NCI-H2227 treated with DMSO at 0.1 percent for 48 hours (cell line): ENCODE measurements at regions not wholly inside any gene's neighbourhood (a gene's known extent, or its start where the extent isn't known, plus 50 kb on each side); places are given as distances from the start of the nearest gene placed in this dataset.
"Not testable (repeated sequence)": the region's sequence is repeated elsewhere in the genome, so short reads cannot be mapped to it uniquely, and the experiment has no call there.

Experiments
- DNase-seq: peaks from one replicate; lab custom pipeline; 2025; lab: John Stamatoyannopoulos, UW

DNA sequence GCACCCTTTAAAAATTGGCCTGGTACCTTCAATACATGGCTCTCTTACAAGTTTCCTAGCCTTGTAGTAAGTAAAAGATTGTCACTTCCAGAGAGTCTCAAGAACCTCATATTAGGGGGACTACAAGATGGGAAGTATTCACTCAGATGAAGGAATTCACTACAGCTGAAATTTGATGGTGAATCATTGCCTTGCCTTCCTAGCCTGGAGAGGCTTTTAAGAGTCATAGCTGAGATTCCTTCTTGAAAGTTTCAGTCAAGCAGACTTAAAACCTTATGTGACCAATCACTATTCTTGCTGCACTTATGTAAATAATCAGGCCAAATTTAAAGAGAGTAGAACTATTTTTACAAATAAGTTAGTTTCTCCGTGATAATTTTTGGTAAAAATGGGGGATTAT is 451.6 kb downstream of the TRHDE start:
- DNase-seq, result no peak

DNA sequence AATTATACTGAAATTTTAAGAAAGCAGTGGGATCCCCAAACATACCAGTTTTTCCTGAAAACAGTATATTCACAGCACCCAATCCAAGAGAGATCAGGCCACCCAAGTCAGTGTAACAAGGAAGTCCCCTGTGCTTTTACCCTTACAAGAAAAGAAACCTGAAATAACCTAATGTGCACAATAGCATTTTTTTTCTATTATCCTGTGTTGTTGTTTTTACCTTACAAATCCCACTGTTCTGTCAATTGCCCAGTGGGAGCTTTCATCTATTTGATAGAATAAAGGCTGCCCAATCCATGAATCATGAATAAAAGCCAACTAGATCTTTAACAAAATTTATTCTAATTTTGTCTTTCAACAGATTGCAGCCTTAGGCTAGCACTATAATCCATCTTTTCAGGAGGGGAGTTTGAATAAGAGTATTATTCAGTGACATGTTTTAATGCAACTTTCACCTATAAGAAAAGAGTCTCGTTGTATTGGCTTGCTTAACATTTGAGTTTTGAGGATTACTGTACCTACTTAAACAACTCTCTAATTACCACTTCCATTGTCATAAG is 457.4 kb downstream of the TRHDE start:
- no peak for DNase-seq

DNA sequence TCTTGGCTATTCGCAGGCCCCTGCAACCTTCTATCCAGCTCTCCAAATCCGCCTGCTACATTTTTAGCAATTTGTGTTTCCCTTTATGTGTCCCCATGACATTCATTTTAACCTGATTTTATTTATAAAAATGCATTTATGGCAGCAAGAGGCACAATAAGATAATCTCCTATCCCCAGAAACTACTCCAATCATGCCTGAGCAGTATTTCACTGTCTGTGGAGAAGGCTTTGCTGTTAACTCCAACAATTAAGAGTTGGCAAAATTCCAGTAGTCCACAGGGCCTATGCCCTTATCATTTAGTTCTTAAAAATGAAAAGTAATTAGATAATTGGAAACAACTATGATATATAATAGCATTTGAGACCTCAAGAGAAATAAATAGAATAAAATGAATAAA is 462.4 kb downstream of the TRHDE start:
- DNase-seq, result no peak

DNA sequence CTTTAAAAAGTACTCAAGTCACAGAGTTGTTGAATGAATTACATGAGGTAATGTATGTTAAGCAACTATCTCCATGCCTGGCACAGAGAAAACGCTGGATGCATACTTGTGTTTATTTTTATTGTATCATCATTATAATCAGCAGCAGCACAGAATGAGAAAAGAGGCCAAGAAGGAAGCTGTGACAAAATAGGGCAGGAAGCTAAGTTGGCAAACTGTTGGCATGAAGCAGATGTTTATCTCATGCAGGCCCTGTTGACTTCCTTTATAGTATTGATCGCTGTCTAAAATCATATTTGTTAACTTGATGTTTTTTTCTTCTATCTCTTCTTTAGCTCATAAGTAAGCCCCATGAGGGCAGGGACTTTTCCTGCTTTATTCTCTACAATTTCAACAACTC is 466.6 kb downstream of the TRHDE start:
- no peak for DNase-seq

DNA sequence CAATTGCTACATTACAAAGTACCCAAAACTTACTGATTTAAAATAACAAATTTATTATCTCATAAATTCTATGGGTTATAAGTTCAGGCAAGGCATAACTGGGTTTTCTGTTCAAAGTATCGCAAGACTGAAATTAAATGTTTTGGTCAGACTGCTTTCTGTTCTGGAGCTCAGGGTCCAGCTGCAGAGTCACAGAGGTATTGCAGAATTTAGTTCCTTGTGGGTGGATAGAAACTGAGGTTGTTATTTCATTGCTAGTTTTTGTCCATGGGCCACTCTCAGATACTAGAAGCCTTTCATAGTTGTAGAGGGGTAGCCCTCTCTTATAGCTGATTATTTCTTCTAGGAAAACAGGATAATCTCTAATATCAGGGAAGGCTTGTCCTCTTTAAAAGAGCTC is 467.9 kb downstream of the TRHDE start:
- no peak for DNase-seq

DNA sequence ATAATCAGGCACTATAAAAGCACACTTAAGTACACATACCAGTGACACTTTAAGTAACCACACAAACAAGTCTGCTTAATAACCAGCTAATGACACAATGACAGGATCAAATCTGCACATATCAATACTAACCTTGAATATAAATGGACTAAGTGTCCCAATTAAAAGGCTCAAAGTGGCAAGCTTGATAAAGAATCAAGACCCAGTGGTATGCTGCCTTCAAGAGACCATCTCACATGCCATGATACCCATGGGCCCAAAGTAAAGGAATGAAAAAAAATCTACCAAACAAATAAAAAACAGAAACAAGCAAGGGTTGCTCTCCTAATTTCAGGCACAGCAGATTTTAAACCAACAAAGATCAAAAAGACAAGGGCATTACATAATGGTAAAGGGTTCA is 470.4 kb downstream of the TRHDE start:
- no peak for DNase-seq

DNA sequence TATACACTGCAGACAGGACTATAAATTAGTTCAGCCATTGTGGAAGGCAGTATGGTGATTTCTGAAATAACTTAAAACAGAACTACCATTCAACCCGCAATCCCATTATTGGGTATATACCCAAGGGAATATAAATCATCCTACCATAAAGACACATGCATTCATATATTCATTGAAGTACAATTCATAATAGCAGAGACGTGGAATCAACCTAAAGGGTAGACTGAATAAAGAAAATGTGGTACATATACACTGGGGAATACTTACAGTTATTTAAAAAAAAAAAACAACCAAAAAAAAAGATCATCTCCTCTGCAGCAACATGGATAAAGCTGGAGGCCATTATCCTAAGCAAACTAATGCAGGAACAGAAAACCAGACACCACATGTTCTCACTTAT is 473.9 kb downstream of the TRHDE start:
- DNase-seq, result no peak

DNA sequence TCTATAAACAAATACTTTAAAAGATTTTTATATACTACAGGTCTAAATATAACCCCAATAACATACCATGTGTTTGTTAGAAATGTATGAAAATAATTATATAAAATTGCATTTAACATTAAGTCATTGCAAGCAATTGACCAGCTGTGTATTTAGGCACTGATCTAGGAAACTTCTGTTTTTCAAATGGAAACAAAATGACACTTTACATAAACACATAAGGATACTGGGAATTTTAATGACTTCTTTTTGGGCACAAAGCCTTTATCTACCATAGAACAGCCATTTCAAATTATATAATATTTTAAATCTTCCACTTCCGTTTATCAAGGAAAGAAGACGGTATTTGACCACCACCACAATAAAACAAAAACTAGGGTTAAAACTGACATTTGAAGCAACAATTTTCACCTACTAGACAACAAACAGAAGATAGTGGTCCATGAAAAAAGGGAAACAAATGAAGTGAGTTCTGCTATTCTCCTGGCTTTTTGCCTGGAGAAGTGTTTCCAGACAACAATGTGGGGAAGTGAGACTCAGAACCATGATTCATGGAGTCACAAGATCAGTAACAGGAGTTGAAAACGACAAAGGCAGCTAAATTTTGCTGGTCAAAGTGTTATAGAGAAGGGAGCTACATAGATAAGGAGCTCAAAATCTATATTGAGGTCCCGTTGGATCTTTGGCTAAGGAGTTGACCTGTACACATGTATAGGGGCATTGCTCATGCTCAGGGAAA is 475.1 kb downstream of the TRHDE start:
- no peak for DNase-seq

DNA sequence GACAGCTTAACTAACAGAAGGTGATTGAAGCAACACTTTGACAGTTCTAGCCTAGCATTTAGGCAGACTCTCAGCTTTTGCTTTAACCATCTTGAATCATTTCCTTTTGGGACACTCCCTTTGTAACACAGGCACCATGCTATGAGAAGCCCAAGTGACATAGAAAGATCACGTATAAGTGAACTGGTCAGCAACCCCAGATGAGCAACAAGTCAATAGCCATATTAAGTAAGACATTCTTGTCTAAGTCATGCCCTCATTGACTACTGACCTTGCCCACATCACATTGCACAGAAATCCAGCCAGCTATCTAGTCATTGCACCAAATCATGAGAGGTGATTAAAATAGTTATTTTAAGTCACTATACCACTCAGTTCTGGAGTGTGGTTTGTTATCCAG is 476.8 kb downstream of the TRHDE start:
- no peak for DNase-seq

DNA sequence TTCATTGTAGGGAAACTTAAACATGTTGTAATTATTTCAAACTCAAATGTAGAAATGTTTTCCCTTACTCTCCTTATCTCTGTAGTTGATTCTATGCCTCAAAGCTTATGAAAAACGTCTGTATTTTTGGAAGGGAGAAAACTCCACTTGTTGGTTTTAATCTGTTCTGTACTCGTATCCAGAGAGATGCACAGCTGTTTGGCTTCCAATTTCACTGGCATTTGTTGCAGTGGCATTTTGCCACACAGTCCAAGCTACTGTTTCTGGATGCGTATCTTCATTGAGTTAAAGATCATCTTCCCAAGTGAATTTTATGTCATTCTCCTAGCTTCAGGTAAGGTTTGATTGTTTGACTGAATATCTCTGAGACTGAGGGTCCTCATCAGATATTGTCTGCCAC is 481.4 kb downstream of the TRHDE start:
- DNase-seq, result no peak

DNA sequence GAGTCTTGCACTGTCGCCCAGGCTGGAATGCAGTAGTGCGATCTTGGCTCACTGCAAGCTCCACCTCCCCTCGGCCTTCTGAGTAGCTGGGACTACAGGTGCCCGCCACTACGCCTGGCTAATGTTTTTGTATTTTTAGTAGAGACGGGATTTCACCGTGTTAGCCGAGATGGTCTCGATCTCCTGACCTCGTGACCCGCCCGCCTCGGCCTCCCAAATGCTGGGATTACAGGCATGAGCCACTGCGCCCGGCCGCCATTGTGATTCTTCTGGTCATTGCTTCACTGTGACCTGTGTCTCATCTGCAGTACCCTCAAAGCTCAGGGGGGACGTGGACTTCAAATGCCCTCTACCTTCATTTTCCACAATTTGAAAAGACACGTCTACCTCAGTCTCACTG is 481.9 kb downstream of the TRHDE start:
- DNase-seq, result not testable (repeated sequence)

DNA sequence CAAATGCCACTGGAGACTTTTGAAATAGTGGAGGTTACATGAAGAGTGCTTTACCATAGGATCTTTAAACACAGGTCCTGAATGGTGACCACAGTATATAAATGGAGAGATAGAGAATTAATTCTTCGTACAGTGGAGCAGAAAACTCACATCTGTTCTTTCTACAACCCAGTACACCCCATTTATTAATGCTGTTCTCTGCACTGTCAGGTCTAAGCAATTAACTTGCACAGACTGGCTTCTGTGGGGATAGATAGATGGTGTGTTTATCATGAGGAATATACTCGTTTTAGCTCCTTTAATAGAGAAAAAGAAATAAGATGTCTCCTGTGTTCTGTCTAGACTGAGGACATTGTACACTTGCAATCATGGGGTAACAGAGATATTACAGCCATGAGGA is 494.3 kb downstream of the TRHDE start:
- DNase-seq, result no peak

DNA sequence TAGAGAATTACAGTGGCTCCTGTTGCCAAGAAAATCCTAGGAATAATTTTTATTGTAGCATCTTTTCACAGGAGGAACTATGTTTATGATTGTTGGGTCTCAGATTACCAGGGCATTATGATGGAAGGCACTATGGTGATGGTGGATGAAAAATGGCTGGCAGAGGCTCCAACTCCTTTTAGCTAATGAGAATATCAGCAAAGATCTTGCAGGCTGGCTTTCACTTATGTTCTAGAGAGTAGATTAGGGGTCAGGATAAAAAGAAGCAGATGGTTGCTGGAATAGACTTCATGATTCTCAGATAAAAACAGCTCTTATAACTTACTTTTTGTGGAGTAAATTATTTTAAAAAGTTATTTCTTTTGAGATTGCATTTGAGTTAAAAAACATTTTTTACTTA is 501.9 kb downstream of the TRHDE start:
- DNase-seq, result no peak

DNA sequence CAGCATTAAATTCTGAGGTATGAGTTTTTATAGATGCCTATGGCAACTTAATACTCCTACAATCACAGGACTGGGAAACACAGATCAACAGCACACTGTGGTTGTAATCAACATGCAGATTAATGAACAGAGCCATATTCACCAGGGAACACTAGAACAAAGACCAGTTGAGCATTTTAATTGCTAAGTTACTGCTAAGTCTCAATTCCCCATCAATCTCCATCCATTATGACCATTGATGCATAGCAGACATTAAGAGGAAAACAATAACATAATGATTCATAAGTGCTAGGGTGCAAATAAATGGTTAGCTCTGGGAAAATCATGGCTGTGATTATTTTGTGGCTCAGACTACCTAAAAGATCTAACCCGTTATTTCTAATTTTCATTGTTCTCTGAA is 505.6 kb downstream of the TRHDE start:
- no peak for DNase-seq

DNA sequence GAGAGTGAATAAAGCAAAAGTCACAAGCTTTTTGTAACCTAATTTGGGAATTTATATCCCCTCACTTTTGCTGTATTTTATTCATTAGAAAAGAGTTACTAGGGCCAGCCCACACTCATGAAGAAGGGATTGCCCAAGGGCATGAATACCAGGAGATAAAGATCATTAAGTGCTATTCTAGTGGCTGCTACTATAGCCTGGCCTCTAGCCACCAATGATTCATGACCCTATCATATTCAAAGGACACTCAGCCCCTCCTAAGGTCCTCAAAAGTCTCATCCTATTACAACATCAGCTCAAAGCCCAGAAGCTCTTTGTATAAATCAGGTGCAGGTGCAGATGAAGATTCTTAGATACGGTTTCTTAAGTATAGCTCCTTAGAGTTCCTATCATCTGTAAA is 518.1 kb downstream of the TRHDE start:
- DNase-seq, result no peak

DNA sequence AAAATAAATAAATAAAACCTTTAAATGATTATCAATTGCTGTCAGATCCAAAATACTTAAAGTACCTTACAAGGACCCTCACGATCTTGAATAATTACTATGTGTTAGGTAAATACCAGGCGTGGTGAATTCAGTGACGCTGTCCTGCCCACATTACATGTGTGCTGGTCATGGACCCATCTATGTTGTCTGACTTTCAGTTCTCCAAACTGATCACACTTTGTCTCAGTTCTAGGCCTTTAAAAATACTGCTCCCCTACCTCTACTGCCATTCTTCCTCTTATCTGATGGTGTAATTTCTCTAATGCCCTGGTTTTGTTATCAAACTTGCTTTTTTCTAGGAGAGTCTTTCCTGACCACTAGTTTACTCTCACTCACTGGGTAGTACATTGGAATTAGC is 520.7 kb downstream of the TRHDE start:
- no peak for DNase-seq

DNA sequence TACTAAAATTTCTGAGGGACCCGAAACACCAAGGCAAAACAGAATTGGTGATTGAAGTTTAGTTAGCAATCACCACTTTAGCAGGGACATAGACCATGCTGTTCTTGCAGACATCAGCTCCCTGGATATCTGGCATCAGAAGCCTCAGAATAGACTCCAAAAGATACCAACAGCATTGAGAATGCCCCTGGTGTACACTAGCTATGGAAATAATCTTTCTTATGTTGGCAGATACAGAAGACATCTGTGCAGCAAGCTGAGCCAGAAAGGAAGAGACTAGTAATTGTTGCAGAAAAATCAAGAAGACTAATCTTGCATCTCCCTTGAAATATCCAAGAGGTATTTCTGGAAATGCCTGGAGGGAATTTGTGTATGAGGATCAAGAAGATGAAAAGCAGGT is 521.6 kb downstream of the TRHDE start:
- DNase-seq, result no peak

DNA sequence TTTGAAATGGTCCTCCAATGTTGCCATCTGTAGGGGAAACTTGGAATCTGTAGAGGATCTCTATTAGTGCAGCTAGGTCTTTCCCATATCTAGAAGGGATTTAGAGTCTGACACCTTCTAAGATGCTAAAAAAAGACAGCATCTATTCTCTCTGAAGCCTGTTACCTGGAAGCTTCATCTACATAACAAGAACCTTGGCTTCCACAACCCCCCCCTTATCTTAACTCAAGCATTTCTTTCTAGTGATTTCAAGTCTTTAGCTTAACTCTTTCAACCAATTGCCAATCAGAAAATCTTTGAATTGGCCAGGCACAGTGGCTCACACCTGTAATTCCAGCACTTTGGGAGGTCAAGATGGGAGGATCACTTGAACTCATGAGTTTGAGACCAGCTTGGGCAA is 543.3 kb downstream of the TRHDE start:
- DNase-seq, result no peak

DNA sequence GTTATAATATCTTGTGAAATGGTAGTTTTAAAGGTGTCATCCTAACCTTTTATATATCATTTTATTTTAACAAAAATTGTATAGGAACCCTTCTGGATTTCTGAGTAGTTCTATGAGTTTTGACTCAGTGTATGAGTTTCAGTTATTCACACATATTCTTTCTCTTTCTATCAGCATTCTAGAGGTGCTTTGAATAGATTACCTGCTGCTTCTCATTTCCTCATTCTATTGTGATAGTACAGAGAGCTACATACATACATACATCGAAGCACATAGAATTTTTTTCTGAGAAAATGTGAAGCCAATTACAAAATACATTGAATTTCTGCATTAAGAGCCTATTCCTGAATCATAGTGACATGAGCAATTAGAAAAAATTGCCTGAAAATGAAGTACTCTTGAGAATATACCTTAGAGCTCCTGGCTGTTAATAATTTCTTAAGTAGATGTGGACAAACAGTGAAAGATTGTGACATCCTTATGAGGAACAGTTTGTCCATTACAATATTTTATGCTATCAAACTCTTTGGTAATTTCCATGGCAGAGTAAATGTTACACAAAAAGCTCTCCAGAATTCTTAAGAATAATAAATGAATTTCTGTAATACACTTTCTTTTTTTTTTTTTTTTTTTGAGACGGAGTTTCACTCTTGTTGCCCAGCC is 556.6 kb downstream of the TRHDE start:
- DNase-seq, result no peak

DNA sequence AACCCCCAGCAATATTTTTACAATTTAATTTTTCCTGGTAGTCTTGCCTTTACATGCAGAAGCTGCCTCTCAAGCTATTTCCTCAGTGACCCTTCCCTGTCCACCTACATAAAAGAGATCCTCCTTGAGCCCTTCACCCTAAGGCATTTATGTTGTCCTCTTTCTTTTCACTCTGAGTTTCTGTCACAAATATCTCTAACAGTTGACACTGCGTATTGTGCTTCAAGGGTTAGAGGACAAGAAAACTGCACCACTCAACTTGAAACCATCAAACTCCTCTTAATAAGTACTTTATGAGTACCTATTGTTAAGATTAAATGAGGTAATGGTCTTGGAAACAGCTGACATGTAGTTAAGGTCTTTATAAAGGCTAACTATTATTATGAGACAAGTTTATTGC is 557.7 kb downstream of the TRHDE start:
- DNase-seq, result peak; percentile 94

DNA sequence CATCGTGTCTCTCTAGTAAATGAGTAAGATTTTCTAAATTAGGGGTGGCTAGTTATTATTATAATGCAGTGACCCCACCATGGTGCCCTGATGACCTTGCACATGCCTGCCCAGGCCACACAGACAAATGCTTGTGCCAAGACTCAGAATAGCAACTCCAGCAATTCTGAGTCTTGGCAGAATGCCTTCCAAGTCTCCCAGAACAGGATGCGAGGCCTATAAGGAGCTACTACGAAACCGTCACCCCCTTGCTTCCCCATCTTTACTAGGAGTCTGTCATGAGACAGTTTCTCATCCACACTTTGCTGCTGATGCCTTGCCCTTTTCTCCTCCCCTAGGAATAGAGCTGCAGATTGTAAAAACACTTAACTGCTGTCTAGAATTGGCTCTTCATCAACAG is 559.9 kb downstream of the TRHDE start:
- DNase-seq, result no peak

DNA sequence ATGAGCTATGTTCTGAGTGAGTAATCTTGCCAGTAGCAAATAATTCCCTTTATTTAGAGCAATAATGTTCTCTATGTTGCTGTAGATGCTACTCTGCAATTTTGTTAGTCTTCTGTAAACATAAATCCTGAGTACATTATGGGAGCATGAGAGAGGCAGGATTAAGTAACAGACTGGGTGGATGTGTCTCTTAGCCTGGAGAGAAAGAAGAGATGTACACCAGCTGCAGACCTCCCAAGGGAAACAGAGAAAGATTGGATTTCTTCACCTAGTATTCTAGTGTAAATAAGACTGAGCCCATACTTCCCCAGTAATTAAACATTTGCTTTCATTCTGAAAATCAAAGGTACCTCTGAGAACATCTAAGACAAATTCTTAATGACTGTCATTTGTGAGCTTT is 564.0 kb downstream of the TRHDE start:
- DNase-seq, result no peak

DNA sequence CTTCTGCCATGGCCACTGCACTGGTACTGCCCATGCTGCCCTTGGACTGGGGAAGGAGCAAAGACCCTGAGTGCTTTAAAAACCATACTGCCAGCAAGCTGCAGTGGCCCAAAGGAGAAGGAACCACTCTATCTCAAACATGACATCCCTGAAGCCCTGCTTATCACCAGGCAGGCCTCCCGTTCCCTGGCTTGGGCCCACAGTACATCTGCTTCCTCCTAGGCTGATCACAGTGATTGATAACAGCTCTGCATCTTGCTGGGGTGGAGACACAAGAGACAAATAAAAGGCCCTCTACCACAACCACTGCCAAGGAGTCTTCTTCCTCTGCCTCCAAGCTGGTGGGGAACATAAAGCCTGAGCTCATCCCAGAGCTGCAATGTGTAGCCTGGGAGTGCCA is 567.5 kb downstream of the TRHDE start:
- DNase-seq, result no peak

DNA sequence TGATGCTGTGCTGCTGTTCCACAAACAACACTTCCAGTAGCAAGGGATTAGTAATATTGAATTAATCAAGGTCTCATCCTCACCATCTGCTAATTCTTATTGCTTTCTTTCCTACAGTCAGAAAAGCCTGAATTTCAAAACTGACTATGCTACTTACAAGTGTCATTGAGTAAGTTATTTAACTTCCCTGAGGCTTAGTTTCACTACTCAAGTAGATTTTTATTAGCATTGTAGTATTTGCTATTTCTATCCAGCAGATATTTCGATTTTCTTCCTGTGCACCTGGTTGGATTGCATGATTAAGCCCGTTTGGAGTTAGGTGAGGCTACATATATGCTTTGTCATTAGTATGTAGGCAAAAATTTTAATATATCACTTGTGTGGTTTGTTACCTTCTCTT is 591.5 kb downstream of the TRHDE start:
- DNase-seq, result no peak
